Mesendoderm (in vitro differentiated cells): ENCODE measurements at regions not wholly inside any gene's neighbourhood (a gene's known extent, or its start where the extent isn't known, plus 50 kb on each side); places are given as distances from the start of the nearest gene placed in this dataset.

Experiments
- DNase-seq: peaks from one replicate; pipeline ENCODE4 v3.0.0; 2013
- H2AK5ac ChIP-seq: 2 replicates; pipeline ENCODE4 v1.6.1; 2013; ENCODE audit warnings: low read length, inconsistent platforms
- H2BK120ac ChIP-seq: 2 replicates; pipeline ENCODE4 v1.6.1; 2013; ENCODE audit warnings: low read depth, mild to moderate bottlenecking, low read length, moderate library complexity, mixed read lengths
- H2BK15ac ChIP-seq: replicated peaks from 2 replicates; pipeline ENCODE4 v1.6.1; 2013; ENCODE audit warnings: low read depth, mild to moderate bottlenecking, moderate library complexity
- H2BK5ac ChIP-seq: 2 replicates; pipeline ENCODE4 v1.6.1; 2013; ENCODE audit warnings: low read length, inconsistent platforms
- H3K18ac ChIP-seq: 2 replicates; pipeline ENCODE4 v1.6.1; 2013; ENCODE audit warnings: mild to moderate bottlenecking, low read length, mixed read lengths
- H3K23ac ChIP-seq: one replicate; pipeline ENCODE4 v1.6.1; 2013; ENCODE audit warnings: low read length
- H3K27ac ChIP-seq: 2 replicates; pipeline ENCODE4 v1.5.1; 2013; ENCODE audit warnings: low read depth, mild to moderate bottlenecking, inconsistent platforms, low read length, moderate library complexity
- H3K27me3 ChIP-seq: 2 replicates; pipeline ENCODE4 v1.6.1; 2013; ENCODE audit warnings: low read length, control low read depth, mild to moderate bottlenecking, inconsistent platforms; ENCODE audit not compliant: insufficient read depth, poor library complexity
- H3K36me3 ChIP-seq: 2 replicates; pipeline ENCODE4 v1.6.1; 2013; ENCODE audit warnings: low read length, inconsistent platforms; ENCODE audit not compliant: control insufficient read depth, insufficient read depth
- H3K4ac ChIP-seq: one replicate; pipeline ENCODE4 v1.6.1; 2013; ENCODE audit warnings: low read depth, mild to moderate bottlenecking, low read length, moderate library complexity
- H3K4me1 ChIP-seq: 2 replicates; pipeline ENCODE4 v1.6.1; 2013; ENCODE audit warnings: low read depth, low read length, inconsistent platforms; ENCODE audit not compliant: control insufficient read depth
- H3K4me2 ChIP-seq: 2 replicates; pipeline ENCODE4 v1.6.1; 2013; ENCODE audit warnings: low read length
- H3K4me3 ChIP-seq: 2 replicates; pipeline ENCODE4 v1.5.1; 2013; ENCODE audit warnings: mild to moderate bottlenecking, low read length
- H3K56ac ChIP-seq: one replicate; pipeline ENCODE4 v1.6.1; 2013; ENCODE audit warnings: low read length
- H3K79me1 ChIP-seq: 2 replicates; pipeline ENCODE4 v1.6.1; 2013; ENCODE audit warnings: low read length, inconsistent platforms
- H3K79me2 ChIP-seq: 2 replicates; pipeline ENCODE4 v1.6.1; 2013; ENCODE audit warnings: mild to moderate bottlenecking, low read length; ENCODE audit not compliant: control insufficient read depth, insufficient read depth
- H3K9ac ChIP-seq: 2 replicates; pipeline ENCODE4 v1.6.1; 2013; ENCODE audit warnings: low read length, inconsistent platforms
- H4K5ac ChIP-seq: one replicate; pipeline ENCODE4 v1.6.1; 2013; ENCODE audit warnings: low read length
- H4K8ac ChIP-seq: one replicate; pipeline ENCODE4 v1.6.1; 2013; ENCODE audit warnings: low read depth, mild to moderate bottlenecking, control low read depth, low read length, moderate library complexity
- WGBS: extraction: QIAGEN DNeasy Blood & Tissue Kit; methylation state at CpG from one replicate; pipeline ENCODE4 v1.1.7; 2013; ENCODE audit warnings: low lambda C conversion rate, missing lambda C conversion rate; ENCODE audit not compliant: insufficient coverage; ENCODE audit errors: extremely low coverage; 5-methylcytosine and 5-hydroxymethylcytosine counted together

GRCh38 chr11:7858006-7858405 is 61.3 kb upstream of the OR5P2 start:
- no peaks in the 10 kb centered on the region for H3K79me1 ChIP-seq
- H3K79me2 ChIP-seq, result no peaks in the 10 kb centered on the region
- H2BK15ac ChIP-seq, result no peak overlapping the region
- no peak overlapping the region for H4K8ac ChIP-seq
- H2AK5ac ChIP-seq, result no peak overlapping the region
- DNase-seq, result no peak
- H4K5ac ChIP-seq, result no peak overlapping the region
- H3K4me1 ChIP-seq, result peaks cover 3% of the 10 kb centered on the region
- no peak overlapping the region for H2BK5ac ChIP-seq
- no peaks in the 10 kb centered on the region for H3K27me3 ChIP-seq
- H3K4me2 ChIP-seq, result no peak overlapping the region
- no CpG with 5 or more reads among the region's 7 CpGs for WGBS
- no peak overlapping the region for H2BK120ac ChIP-seq
- H3K9ac ChIP-seq, result no peak overlapping the region
- no peaks in the 10 kb centered on the region for H3K36me3 ChIP-seq
- no peak overlapping the region for H3K27ac ChIP-seq
- no peak overlapping the region for H3K18ac ChIP-seq
- H3K4ac ChIP-seq, result no peak overlapping the region
- no peak overlapping the region for H3K56ac ChIP-seq
- H3K4me3 ChIP-seq, result no peak overlapping the region
- H3K23ac ChIP-seq, result no peak overlapping the region

DNA sequence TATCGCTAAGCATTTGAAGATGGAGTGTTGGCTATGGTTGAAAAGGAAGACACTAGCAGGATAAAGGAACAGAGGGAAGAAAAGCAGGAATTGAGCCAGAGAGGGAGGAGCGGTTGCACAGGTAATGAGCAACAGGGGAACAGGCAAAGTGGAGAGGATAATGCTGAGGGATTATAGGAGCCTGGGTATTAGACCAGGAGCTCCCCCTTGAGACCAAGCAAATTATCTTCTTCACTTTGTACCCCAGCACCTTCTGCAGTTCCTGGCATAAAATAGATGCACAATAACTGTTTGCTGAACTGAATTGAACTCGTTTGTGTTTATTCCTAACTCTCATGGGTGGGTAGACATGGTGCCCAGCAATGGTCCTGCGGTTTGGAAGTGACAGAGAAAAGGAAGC is 54.6 kb upstream of the OR5P2 start:
- no peak overlapping the region for H2BK5ac ChIP-seq
- H3K4me2 ChIP-seq, result no peak overlapping the region
- no peak overlapping the region for H3K4ac ChIP-seq
- H3K56ac ChIP-seq, result no peak overlapping the region
- no peak overlapping the region for H2AK5ac ChIP-seq
- no peak overlapping the region for H4K5ac ChIP-seq
- no peaks in the 10 kb centered on the region for H3K36me3 ChIP-seq
- no peak overlapping the region for H3K9ac ChIP-seq
- no peak overlapping the region for H2BK15ac ChIP-seq
- H3K18ac ChIP-seq, result no peak overlapping the region
- peak; percentile 33 for DNase-seq
- no CpG with 5 or more reads among the region's 4 CpGs for WGBS
- H3K27ac ChIP-seq, result no peak overlapping the region
- H3K27me3 ChIP-seq, result no peaks in the 10 kb centered on the region
- no peaks in the 10 kb centered on the region for H3K4me1 ChIP-seq
- H4K8ac ChIP-seq, result no peak overlapping the region
- H2BK120ac ChIP-seq, result no peak overlapping the region
- H3K23ac ChIP-seq, result no peak overlapping the region
- no peak overlapping the region for H3K4me3 ChIP-seq
- no peaks in the 10 kb centered on the region for H3K79me2 ChIP-seq
- no peaks in the 10 kb centered on the region for H3K79me1 ChIP-seq

DNA sequence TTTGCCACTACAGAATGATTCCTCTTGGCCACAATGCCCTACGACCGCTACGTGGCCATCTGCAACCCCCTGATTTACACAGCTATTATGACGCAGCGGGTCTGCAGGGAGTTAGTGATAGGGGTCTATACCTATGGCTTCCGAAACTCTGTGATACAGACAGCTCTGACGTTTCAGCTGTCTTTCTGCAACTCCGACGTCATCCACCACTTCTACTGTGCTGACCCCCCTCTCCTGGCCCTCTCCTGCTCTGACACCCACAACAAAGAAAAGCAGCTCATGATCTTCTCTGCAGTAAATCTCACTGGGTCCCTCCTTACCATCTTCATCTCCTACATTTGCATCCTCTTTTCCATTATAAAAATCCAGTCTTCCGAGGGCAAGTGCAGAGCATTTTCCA is 52.3 kb upstream of the OR5P2 start:
- H3K4me1 ChIP-seq, result no peaks in the 10 kb centered on the region
- no peak overlapping the region for H3K18ac ChIP-seq
- no peaks in the 10 kb centered on the region for H3K27me3 ChIP-seq
- no peak overlapping the region for H2BK120ac ChIP-seq
- H3K27ac ChIP-seq, result no peak overlapping the region
- H2BK5ac ChIP-seq, result no peak overlapping the region
- no peak overlapping the region for H3K9ac ChIP-seq
- no peak overlapping the region for H3K23ac ChIP-seq
- no peaks in the 10 kb centered on the region for H3K79me1 ChIP-seq
- no peak overlapping the region for H4K8ac ChIP-seq
- no peak overlapping the region for H3K4ac ChIP-seq
- H3K36me3 ChIP-seq, result no peaks in the 10 kb centered on the region
- no peak overlapping the region for H4K5ac ChIP-seq
- no peak overlapping the region for H2AK5ac ChIP-seq
- H3K4me2 ChIP-seq, result no peak overlapping the region
- no peak overlapping the region for H2BK15ac ChIP-seq
- H3K79me2 ChIP-seq, result no peaks in the 10 kb centered on the region
- DNase-seq, result no peak
- WGBS, result no CpG with 5 or more reads among the region's 10 CpGs
- H3K56ac ChIP-seq, result no peak overlapping the region
- no peak overlapping the region for H3K4me3 ChIP-seq
